ENCODE measurements at regions not wholly inside any gene's neighbourhood (a gene's known extent, or its start where the extent isn't known, plus 50 kb on each side); places are given as distances from the start of the nearest gene placed in this dataset.

GRCh38 chr5:98128271-98128670 is 645.2 kb upstream of the RGMB start:
- H3K27ac ChIP-seq (ENCODE audit: low read depth, low read length): no peak overlapping the region
- no peaks in the 10 kb centered on the region for H3K36me3 ChIP-seq (ENCODE audit: control insufficient read depth, insufficient read depth, low read length)
- H3K4me3 ChIP-seq (ENCODE audit: low read depth, low read length): no peak overlapping the region
- no peaks in the 10 kb centered on the region for H3K4me1 ChIP-seq (ENCODE audit: control insufficient read depth, insufficient read depth, low read length)
- H3K9me3 ChIP-seq (ENCODE audit: control insufficient read depth, insufficient read depth, low read length): no peaks in the 10 kb centered on the region
- no peaks in the 10 kb centered on the region for H3K27me3 ChIP-seq (ENCODE audit: control insufficient read depth, insufficient read depth, low read length)
- no peak overlapping the region for H3K9ac ChIP-seq (ENCODE audit: low read depth, low read length)

GRCh38 chr5:98128846-98129245 is 644.6 kb upstream of the RGMB start:
- Histone ChIP-seq H3K27me3 (ENCODE audit: control insufficient read depth, insufficient read depth, low read length) (no peaks in the 10 kb centered on the region), H3K36me3 (ENCODE audit: control insufficient read depth, insufficient read depth, low read length) (no peaks in the 10 kb centered on the region), H3K9me3 (ENCODE audit: control insufficient read depth, insufficient read depth, low read length) (no peaks in the 10 kb centered on the region), H3K4me1 (ENCODE audit: control insufficient read depth, insufficient read depth, low read length) (no peaks in the 10 kb centered on the region), H3K27ac (ENCODE audit: low read depth, low read length) (no peak overlapping the region), H3K9ac (ENCODE audit: low read depth, low read length) (no peak overlapping the region), H3K4me3 (ENCODE audit: low read depth, low read length) (no peak overlapping the region)

- Histone ChIP-seq H3K4me3 (ENCODE audit: low read depth, low read length) (no peak overlapping the region), H3K9me3 (ENCODE audit: control insufficient read depth, insufficient read depth, low read length) (no peaks in the 10 kb centered on the region), H3K9ac (ENCODE audit: low read depth, low read length) (no peak overlapping the region), H3K4me1 (ENCODE audit: control insufficient read depth, insufficient read depth, low read length) (no peaks in the 10 kb centered on the region), H3K36me3 (ENCODE audit: control insufficient read depth, insufficient read depth, low read length) (no peaks in the 10 kb centered on the region), H3K27me3 (ENCODE audit: control insufficient read depth, insufficient read depth, low read length) (no peaks in the 10 kb centered on the region), H3K27ac (ENCODE audit: low read depth, low read length) (no peak overlapping the region)
Observed at GRCh38 chr5:98130261-98131035, 643.0 kb upstream of the RGMB start.

GRCh38 chr5:98144116-98144515 is 629.3 kb upstream of the RGMB start:
- H3K4me1 ChIP-seq (ENCODE audit: control insufficient read depth, insufficient read depth, low read length): no peaks in the 10 kb centered on the region
- H3K27ac ChIP-seq (ENCODE audit: low read depth, low read length): no peak overlapping the region
- no peak overlapping the region for H3K4me3 ChIP-seq (ENCODE audit: low read depth, low read length)
- H3K9ac ChIP-seq (ENCODE audit: low read depth, low read length): no peak overlapping the region
- H3K27me3 ChIP-seq (ENCODE audit: control insufficient read depth, insufficient read depth, low read length): no peaks in the 10 kb centered on the region
- H3K9me3 ChIP-seq (ENCODE audit: control insufficient read depth, insufficient read depth, low read length): no peaks in the 10 kb centered on the region
- H3K36me3 ChIP-seq (ENCODE audit: control insufficient read depth, insufficient read depth, low read length): no peaks in the 10 kb centered on the region

GRCh38 chr5:98144710-98145109 is 628.8 kb upstream of the RGMB start:
- no peaks in the 10 kb centered on the region for H3K4me1 ChIP-seq (ENCODE audit: control insufficient read depth, insufficient read depth, low read length)
- H3K27ac ChIP-seq (ENCODE audit: low read depth, low read length): no peak overlapping the region
- no peaks in the 10 kb centered on the region for H3K9me3 ChIP-seq (ENCODE audit: control insufficient read depth, insufficient read depth, low read length)
- H3K27me3 ChIP-seq (ENCODE audit: control insufficient read depth, insufficient read depth, low read length): no peaks in the 10 kb centered on the region
- no peak overlapping the region for H3K9ac ChIP-seq (ENCODE audit: low read depth, low read length)
- no peaks in the 10 kb centered on the region for H3K36me3 ChIP-seq (ENCODE audit: control insufficient read depth, insufficient read depth, low read length)
- no peak overlapping the region for H3K4me3 ChIP-seq (ENCODE audit: low read depth, low read length)

- Histone ChIP-seq H3K4me3 (ENCODE audit: low read depth, low read length) (no peak overlapping the region), H3K27ac (ENCODE audit: low read depth, low read length) (no peak overlapping the region), H3K27me3 (ENCODE audit: control insufficient read depth, insufficient read depth, low read length) (no peaks in the 10 kb centered on the region), H3K9me3 (ENCODE audit: control insufficient read depth, insufficient read depth, low read length) (0 out of 2 replicates have a peak, but pooled peaks cover 2% of the 10 kb centered on the region), H3K9ac (ENCODE audit: low read depth, low read length) (no peak overlapping the region), H3K36me3 (ENCODE audit: control insufficient read depth, insufficient read depth, low read length) (no peaks in the 10 kb centered on the region), H3K4me1 (ENCODE audit: control insufficient read depth, insufficient read depth, low read length) (no peaks in the 10 kb centered on the region)
Observed at GRCh38 chr5:98157368-98157767, 616.1 kb upstream of the RGMB start.

GRCh38 chr5:98158440-98158839 is 615.0 kb upstream of the RGMB start:
- Histone ChIP-seq H3K4me3 (ENCODE audit: low read depth, low read length) (no peak overlapping the region), H3K4me1 (ENCODE audit: control insufficient read depth, insufficient read depth, low read length) (no peaks in the 10 kb centered on the region), H3K27me3 (ENCODE audit: control insufficient read depth, insufficient read depth, low read length) (no peaks in the 10 kb centered on the region), H3K27ac (ENCODE audit: low read depth, low read length) (no peak overlapping the region), H3K9me3 (ENCODE audit: control insufficient read depth, insufficient read depth, low read length) (0 out of 2 replicates have a peak, but pooled peaks cover 2% of the 10 kb centered on the region), H3K36me3 (ENCODE audit: control insufficient read depth, insufficient read depth, low read length) (no peaks in the 10 kb centered on the region), H3K9ac (ENCODE audit: low read depth, low read length) (no peak overlapping the region)

GRCh38 chr5:98163796-98164493 is 609.5 kb upstream of the RGMB start:
- Histone ChIP-seq H3K36me3 (ENCODE audit: control insufficient read depth, insufficient read depth, low read length) (no peaks in the 10 kb centered on the region), H3K27me3 (ENCODE audit: control insufficient read depth, insufficient read depth, low read length) (no peaks in the 10 kb centered on the region), H3K9ac (ENCODE audit: low read depth, low read length) (no peak overlapping the region), H3K4me3 (ENCODE audit: low read depth, low read length) (no peak overlapping the region), H3K27ac (ENCODE audit: low read depth, low read length) (no peak overlapping the region), H3K9me3 (ENCODE audit: control insufficient read depth, insufficient read depth, low read length) (0 out of 2 replicates have a peak, but pooled peaks cover 2% of the 10 kb centered on the region), H3K4me1 (ENCODE audit: control insufficient read depth, insufficient read depth, low read length) (no peaks in the 10 kb centered on the region)

GRCh38 chr5:98168871-98169270 is 604.6 kb upstream of the RGMB start:
- no peak overlapping the region for H3K27ac ChIP-seq (ENCODE audit: low read depth, low read length)
- H3K27me3 ChIP-seq (ENCODE audit: control insufficient read depth, insufficient read depth, low read length): no peaks in the 10 kb centered on the region
- H3K4me1 ChIP-seq (ENCODE audit: control insufficient read depth, insufficient read depth, low read length): no peaks in the 10 kb centered on the region
- H3K9me3 ChIP-seq (ENCODE audit: control insufficient read depth, insufficient read depth, low read length): no peaks in the 10 kb centered on the region
- H3K36me3 ChIP-seq (ENCODE audit: control insufficient read depth, insufficient read depth, low read length): no peaks in the 10 kb centered on the region
- H3K9ac ChIP-seq (ENCODE audit: low read depth, low read length): no peak overlapping the region
- H3K4me3 ChIP-seq (ENCODE audit: low read depth, low read length): no peak overlapping the region

GRCh38 chr5:98170994-98171393 is 602.5 kb upstream of the RGMB start:
- H3K9ac ChIP-seq (ENCODE audit: low read depth, low read length): no peak overlapping the region
- no peak overlapping the region for H3K4me3 ChIP-seq (ENCODE audit: low read depth, low read length)
- H3K4me1 ChIP-seq (ENCODE audit: control insufficient read depth, insufficient read depth, low read length): no peaks in the 10 kb centered on the region
- H3K27ac ChIP-seq (ENCODE audit: low read depth, low read length): no peak overlapping the region
- no peaks in the 10 kb centered on the region for H3K9me3 ChIP-seq (ENCODE audit: control insufficient read depth, insufficient read depth, low read length)
- no peaks in the 10 kb centered on the region for H3K36me3 ChIP-seq (ENCODE audit: control insufficient read depth, insufficient read depth, low read length)
- no peaks in the 10 kb centered on the region for H3K27me3 ChIP-seq (ENCODE audit: control insufficient read depth, insufficient read depth, low read length)

GRCh38 chr5:98173334-98173733 is 600.1 kb upstream of the RGMB start:
- Histone ChIP-seq H3K27ac (ENCODE audit: low read depth, low read length) (no peak overlapping the region), H3K27me3 (ENCODE audit: control insufficient read depth, insufficient read depth, low read length) (no peaks in the 10 kb centered on the region), H3K9me3 (ENCODE audit: control insufficient read depth, insufficient read depth, low read length) (no peaks in the 10 kb centered on the region), H3K4me1 (ENCODE audit: control insufficient read depth, insufficient read depth, low read length) (no peaks in the 10 kb centered on the region), H3K9ac (ENCODE audit: low read depth, low read length) (no peak overlapping the region), H3K4me3 (ENCODE audit: low read depth, low read length) (no peak overlapping the region), H3K36me3 (ENCODE audit: control insufficient read depth, insufficient read depth, low read length) (no peaks in the 10 kb centered on the region)
